ENCODE measurements at regions not wholly inside any gene's neighbourhood (a gene's known extent, or its start where the extent isn't known, plus 50 kb on each side); places are given as distances from the start of the nearest gene placed in this dataset.

GRCh38 chr4:155094201-155094820, 114.1 kb upstream of the NPY2R start:
- no peak for DNase-seq (ENCODE audit: low spot score)

GRCh38 chr4:155099231-155099630, 109.2 kb upstream of the NPY2R start:
- DNase-seq (ENCODE audit: low spot score): no peak

- DNase-seq (ENCODE audit: low spot score): no peak
Measured at GRCh38 chr4:155106629-155107028, 101.8 kb upstream of the NPY2R start.

GRCh38 chr4:155107059-155107458, 101.4 kb upstream of the NPY2R start:
- DNase-seq (ENCODE audit: low spot score): no peak

- DNase-seq (ENCODE audit: low spot score): no peak
Measured at GRCh38 chr4:155114790-155115189, 93.6 kb upstream of the NPY2R start.

GRCh38 chr4:155119006-155119405, 89.4 kb upstream of the NPY2R start:
- no peak for DNase-seq (ENCODE audit: low spot score)

GRCh38 chr4:155120536-155120935, 87.9 kb upstream of the NPY2R start:
- DNase-seq (ENCODE audit: low spot score): no peak

GRCh38 chr4:155122382-155122781, 86.1 kb upstream of the NPY2R start:
- no peak for DNase-seq (ENCODE audit: low spot score)

- no peak for DNase-seq (ENCODE audit: low spot score)
Measured at GRCh38 chr4:155134136-155134535, 74.3 kb upstream of the NPY2R start.

GRCh38 chr4:155140889-155141288, 67.5 kb upstream of the NPY2R start:
- DNase-seq (ENCODE audit: low spot score): no peak

- DNase-seq (ENCODE audit: low spot score): no peak
Measured at GRCh38 chr4:155143512-155143911, 64.9 kb upstream of the NPY2R start.

All from cerebellar cortex (tissue), 1 donor.